ENCODE measurements at regions not wholly inside any gene's neighbourhood (a gene's known extent, or its start where the extent isn't known, plus 50 kb on each side); places are given as distances from the start of the nearest gene placed in this dataset.
"Not testable (repeated sequence)": the region's sequence is repeated elsewhere in the genome, so short reads cannot be mapped to it uniquely, and the experiment has no call there.

GRCh38 chr12:25320123-25321006, 69.6 kb upstream of the KRAS start:
- peaks cover 4% of the 10 kb centered on the region for H3K9me3 Mint-ChIP-seq
- TF ChIP-seq CTCF (conservative IDR thresholded peaks at IDR 0.05) = no peak
- H3K27me3 Mint-ChIP-seq = peaks cover 5% of the 10 kb centered on the region
- no peak for DNase-seq (ENCODE audit: extremely low spot score, unreplicated experiment)
- no peak overlapping the region for H3K4me3 Mint-ChIP-seq
- no peaks in the 10 kb centered on the region for H3K36me3 Mint-ChIP-seq
- H3K4me1 Mint-ChIP-seq (ENCODE audit: unreplicated experiment) = no peaks in the 10 kb centered on the region
- no peak overlapping the region for H3K27ac Mint-ChIP-seq

GRCh38 chr12:25319233-25319984, 68.7 kb upstream of the KRAS start:
- Mint-ChIP-seq H3K27me3 (peaks cover 5% of the 10 kb centered on the region), H3K9me3 (peaks cover 4% of the 10 kb centered on the region), H3K36me3 (no peaks in the 10 kb centered on the region), H3K4me1 (ENCODE audit: unreplicated experiment) (no peaks in the 10 kb centered on the region), H3K4me3 (no peak overlapping the region), H3K27ac (no peak overlapping the region)
- TF ChIP-seq CTCF (conservative IDR thresholded peaks at IDR 0.05) = no peak
- no peak for DNase-seq (ENCODE audit: extremely low spot score, unreplicated experiment)

GRCh38 chr12:25317553-25317952, 66.8 kb upstream of the KRAS start:
- no peak for DNase-seq (ENCODE audit: extremely low spot score, unreplicated experiment)
- Mint-ChIP-seq H3K4me1 (ENCODE audit: unreplicated experiment) (no peaks in the 10 kb centered on the region), H3K27me3 (peaks cover 5% of the 10 kb centered on the region), H3K36me3 (no peaks in the 10 kb centered on the region), H3K27ac (no peak overlapping the region), H3K9me3 (peaks cover 4% of the 10 kb centered on the region), H3K4me3 (no peak overlapping the region)
- no peak for TF ChIP-seq CTCF (conservative IDR thresholded peaks at IDR 0.05)

GRCh38 chr12:25315388-25315787, 64.7 kb upstream of the KRAS start:
- no peak for TF ChIP-seq CTCF (conservative IDR thresholded peaks at IDR 0.05)
- H3K27ac Mint-ChIP-seq = no peak overlapping the region
- H3K4me3 Mint-ChIP-seq = no peak overlapping the region
- H3K4me1 Mint-ChIP-seq (ENCODE audit: unreplicated experiment) = no peaks in the 10 kb centered on the region
- H3K9me3 Mint-ChIP-seq = peaks cover 4% of the 10 kb centered on the region
- no peak for DNase-seq (ENCODE audit: extremely low spot score, unreplicated experiment)
- peaks cover 7% of the 10 kb centered on the region for H3K36me3 Mint-ChIP-seq
- H3K27me3 Mint-ChIP-seq = peaks cover 3% of the 10 kb centered on the region

GRCh38 chr12:25313266-25313990, 62.7 kb upstream of the KRAS start:
- H3K9me3 Mint-ChIP-seq; H3K27me3 Mint-ChIP-seq; H3K27ac Mint-ChIP-seq; H3K36me3 Mint-ChIP-seq; H3K4me3 Mint-ChIP-seq; H3K4me1 Mint-ChIP-seq (ENCODE audit: unreplicated experiment); DNase-seq (ENCODE audit: extremely low spot score, unreplicated experiment): not testable (repeated sequence)
